ENCODE measurements at regions not wholly inside any gene's neighbourhood (a gene's known extent, or its start where the extent isn't known, plus 50 kb on each side); places are given as distances from the start of the nearest gene placed in this dataset.

- no TSS peak for BruUV-seq (replicated peaks)
- no peak for ATAC-seq
- Histone ChIP-seq H3K27me3 (ENCODE audit: control insufficient read depth in 2 of 2, insufficient read depth in 2 of 2, low read length in 2 of 2) (no peaks in the 10 kb centered on the region), H3K4me2 (ENCODE audit: insufficient read depth, low read length) (no peak overlapping the region), H3K27ac (ENCODE audit: extremely low read depth, low read depth, low read length) (no peak overlapping the region), H3K79me2 (ENCODE audit: control insufficient read depth, insufficient read depth, low read length) (no peaks in the 10 kb centered on the region), H2AFZ (ENCODE audit: low read depth, low read length) (no peak overlapping the region), H3K4me3 (no peak overlapping the region), H3K4me1 (replicated peaks in 1 of 2; ENCODE audit: control insufficient read depth in 2 of 2, insufficient read depth in 2 of 2, low read length in 2 of 2) (no peaks in the 10 kb centered on the region), H3K9me1 (ENCODE audit: control insufficient read depth, insufficient read depth, low read length) (no peaks in the 10 kb centered on the region), H4K20me1 (replicated peaks; ENCODE audit: control insufficient read depth, insufficient read depth, low read length) (no peaks in the 10 kb centered on the region), H3K36me3 (ENCODE audit: control insufficient read depth, insufficient read depth, low read length) (no peaks in the 10 kb centered on the region), H3K9ac (ENCODE audit: insufficient read depth in 1 of 2, low read depth in 2 of 2, low read length in 2 of 2) (no peak overlapping the region), H3K9me3 (replicated peaks; ENCODE audit: control insufficient read depth, insufficient read depth, low read depth, low read length) (no peaks in the 10 kb centered on the region; the same call in 1 of the 2 replicates)
- intact Hi-C loops (cut with micrococcal nuclease): no loop called here
- DNase-seq (ENCODE audit: extremely low read depth in 1 of 4, low spot score in 3 of 4): no peak
- ChIA-PET POLR2A (no interaction called here), CTCF (ENCODE audit: low intra/inter-chr PET ratio) (no interaction called here)
- in situ Hi-C loops (cut with MboI): no loop called here
- TF ChIP-seq ETV1 (tag; conservative IDR thresholded peaks at IDR 0.05; ENCODE audit: low read depth): no peak
- TF ChIP-seq BMI1 (IDR thresholded peaks at IDR 0.05; ENCODE audit: low read length): no peak
- TF ChIP-seq NCOA6 (IDR thresholded peaks at IDR 0.05): no peak
- FAIRE-seq: no peak
- WGBS (ENCODE audit: insufficient coverage, low coverage, missing lambda C conversion rate): 5% methylated on average over 4 of the region's 4 CpGs
Measured at GRCh38 chr12:85564786-85565185, 271.4 kb downstream of the RASSF9 start.

GRCh38 chr12:85568395-85569103 is 267.7 kb downstream of the RASSF9 start:
- TF ChIP-seq ZKSCAN8 (CRISPR knock-in tag; IDR thresholded peaks at IDR 0.05) (no peak), RFX7 (CRISPR knock-in tag; IDR thresholded peaks at IDR 0.05) (no peak), NBN (IDR thresholded peaks at IDR 0.05; ENCODE audit: low read depth) (no peak), ZNF77 (CRISPR knock-in tag; IDR thresholded peaks at IDR 0.05) (no peak), TAF7 (tag; IDR thresholded peaks at IDR 0.05) (no peak), TBL1XR1 (IDR thresholded peaks at IDR 0.05; ENCODE audit: low read length in 2 of 2) (no peak)
- Histone ChIP-seq H3K9ac (ENCODE audit: insufficient read depth in 1 of 2, low read depth in 2 of 2, low read length in 2 of 2) (no peak overlapping the region), H3K36me3 (ENCODE audit: control insufficient read depth, insufficient read depth, low read length) (no peaks in the 10 kb centered on the region), H3K79me2 (ENCODE audit: control insufficient read depth, insufficient read depth, low read length) (no peaks in the 10 kb centered on the region), H3K4me3 (no peak overlapping the region), H3K27ac (ENCODE audit: extremely low read depth, low read depth, low read length) (no peak overlapping the region), H2AFZ (ENCODE audit: low read depth, low read length) (no peak overlapping the region), H3K9me1 (ENCODE audit: control insufficient read depth, insufficient read depth, low read length) (no peaks in the 10 kb centered on the region), H4K20me1 (replicated peaks; ENCODE audit: control insufficient read depth, insufficient read depth, low read length) (no peaks in the 10 kb centered on the region), H3K4me2 (ENCODE audit: insufficient read depth, low read length) (no peak overlapping the region), H3K4me1 (replicated peaks in 1 of 2; ENCODE audit: control insufficient read depth in 2 of 2, insufficient read depth in 2 of 2, low read length in 2 of 2) (no peaks in the 10 kb centered on the region), H3K9me3 (replicated peaks; ENCODE audit: control insufficient read depth, insufficient read depth, low read depth, low read length) (no peaks in the 10 kb centered on the region), H3K27me3 (ENCODE audit: control insufficient read depth in 2 of 2, insufficient read depth in 2 of 2, low read length in 2 of 2) (no peaks in the 10 kb centered on the region)
- in situ Hi-C loops (cut with MboI): no loop called here
- BruUV-seq (replicated peaks): no TSS peak
- CTCF ChIA-PET (ENCODE audit: low intra/inter-chr PET ratio): no interaction called here
- POLR2A ChIA-PET: no interaction called here
- ATAC-seq (no peak), DNase-seq (ENCODE audit: extremely low read depth in 1 of 4, low spot score in 3 of 4) (no peak), FAIRE-seq (no peak)
- WGBS (ENCODE audit: insufficient coverage, low coverage, missing lambda C conversion rate): 0% methylated on average over 6 of the region's 6 CpGs
- intact Hi-C loops (cut with micrococcal nuclease): no loop called here

Measured in K562 (cell line).